KMS-11 (cell line): ENCODE measurements at regions not wholly inside any gene's neighbourhood (a gene's known extent, or its start where the extent isn't known, plus 50 kb on each side); places are given as distances from the start of the nearest gene placed in this dataset.

Experiments
- H2AFZ ChIP-seq: fragments of 200-600 bp; sonication (generic); 2 replicates; pipeline ENCODE4 v1.6.1; 2016; ENCODE audit warnings: antibody characterized with exemption, mixed run types, low read depth
- H3K27ac ChIP-seq: fragments of 200-600 bp; sonication (generic); 2 replicates; pipeline ENCODE4 v1.6.1; 2016; ENCODE audit warnings: mild to moderate bottlenecking, mixed run types
- H3K27me3 ChIP-seq: fragments of 200-600 bp; sonication (generic); 2 replicates; pipeline ENCODE4 v1.6.1; 2017; ENCODE audit warnings: mild to moderate bottlenecking, low read depth, mixed run types, moderate library complexity; ENCODE audit not compliant: insufficient read depth
- H3K36me3 ChIP-seq: fragments of 200-600 bp; sonication (generic); 2 replicates; pipeline ENCODE4 v1.6.1; 2017; ENCODE audit warnings: mild to moderate bottlenecking, mixed run types; ENCODE audit not compliant: insufficient read depth
- H3K4me1 ChIP-seq: fragments of 200-600 bp; sonication (generic); 2 replicates; pipeline ENCODE4 v1.6.1; 2016; ENCODE audit warnings: mild to moderate bottlenecking, low read depth, mixed run types; ENCODE audit not compliant: poor library complexity, severe bottlenecking
- H3K4me2 ChIP-seq: fragments of 200-600 bp; sonication (generic); 2 replicates; pipeline ENCODE4 v1.7.0; 2016; ENCODE audit warnings: mild to moderate bottlenecking, mixed run types
- H3K4me3 ChIP-seq: fragments of 200-600 bp; sonication (generic); IDR thresholded peaks from 2 replicates; pipeline ENCODE4 v1.6.1; 2017; ENCODE audit warnings: low read depth, low read length, mixed read lengths; ENCODE audit not compliant: insufficient read depth
- H3K79me2 ChIP-seq: fragments of 200-600 bp; sonication (generic); 2 replicates; pipeline ENCODE4 v1.6.1; 2016; ENCODE audit warnings: low read depth, mixed run types; ENCODE audit not compliant: insufficient read depth
- H3K9ac ChIP-seq: fragments of 200-600 bp; sonication (generic); 2 replicates; pipeline ENCODE4 v1.6.1; 2016; ENCODE audit warnings: mild to moderate bottlenecking, mixed run types
- H4K20me1 ChIP-seq: fragments of 200-600 bp; sonication (generic); 2 replicates; pipeline ENCODE4 v1.6.1; 2016; ENCODE audit warnings: mild to moderate bottlenecking, mixed run types; ENCODE audit not compliant: insufficient read depth
- CTCF ChIP-seq: fragments of 200-600 bp; sonication (generic); conservative IDR thresholded peaks from 2 replicates; pipeline ENCODE4 v1.6.1; 2017; ENCODE audit warnings: low read depth, mild to moderate bottlenecking, antibody characterized with exemption, low read length, moderate library complexity, mixed read lengths

GRCh38 chr6:84526631-84527030, 237.8 kb downstream of the TBX18 start:
- H3K4me2 ChIP-seq = no peak overlapping the region
- H3K9ac ChIP-seq = no peak overlapping the region
- no peaks in the 10 kb centered on the region for H3K36me3 ChIP-seq
- no peak overlapping the region for H3K4me3 ChIP-seq
- H3K27me3 ChIP-seq = no peaks in the 10 kb centered on the region
- H2AFZ ChIP-seq = no peak overlapping the region
- H3K79me2 ChIP-seq = no peaks in the 10 kb centered on the region
- H4K20me1 ChIP-seq = no peaks in the 10 kb centered on the region
- no peak for TF ChIP-seq CTCF
- no peaks in the 10 kb centered on the region for H3K4me1 ChIP-seq
- H3K27ac ChIP-seq = no peak overlapping the region

GRCh38 chr6:84525907-84526306, 238.5 kb downstream of the TBX18 start:
- H3K4me2 ChIP-seq = no peak overlapping the region
- H3K36me3 ChIP-seq = no peaks in the 10 kb centered on the region
- no peaks in the 10 kb centered on the region for H3K4me1 ChIP-seq
- H3K79me2 ChIP-seq = no peaks in the 10 kb centered on the region
- H3K4me3 ChIP-seq = no peak overlapping the region
- no peak overlapping the region for H3K27ac ChIP-seq
- H4K20me1 ChIP-seq = no peaks in the 10 kb centered on the region
- H3K9ac ChIP-seq = no peak overlapping the region
- no peaks in the 10 kb centered on the region for H3K27me3 ChIP-seq
- no peak for TF ChIP-seq CTCF
- H2AFZ ChIP-seq = no peak overlapping the region

GRCh38 chr6:84524636-84525035, 239.8 kb downstream of the TBX18 start:
- no peak for TF ChIP-seq CTCF
- no peaks in the 10 kb centered on the region for H3K36me3 ChIP-seq
- no peaks in the 10 kb centered on the region for H3K27me3 ChIP-seq
- H3K9ac ChIP-seq = no peak overlapping the region
- H3K4me2 ChIP-seq = no peak overlapping the region
- no peak overlapping the region for H3K27ac ChIP-seq
- H3K79me2 ChIP-seq = no peaks in the 10 kb centered on the region
- no peaks in the 10 kb centered on the region for H3K4me1 ChIP-seq
- no peak overlapping the region for H3K4me3 ChIP-seq
- H4K20me1 ChIP-seq = no peaks in the 10 kb centered on the region
- no peak overlapping the region for H2AFZ ChIP-seq

- Histone ChIP-seq H3K27ac (no peak overlapping the region), H3K4me2 (no peak overlapping the region)
- no peak for TF ChIP-seq CTCF
Measured at GRCh38 chr6:84522135-84522549, 242.3 kb downstream of the TBX18 start.

More at GRCh38 chr6:84522135-84522549, 242.3 kb downstream of the TBX18 start:
- Histone ChIP-seq H4K20me1 (no peaks in the 10 kb centered on the region), H3K79me2 (no peaks in the 10 kb centered on the region), H2AFZ (no peak overlapping the region), H3K36me3 (no peaks in the 10 kb centered on the region), H3K4me3 (no peak overlapping the region), H3K27me3 (no peaks in the 10 kb centered on the region), H3K4me1 (no peaks in the 10 kb centered on the region), H3K9ac (no peak overlapping the region)
